Endothelial cell of umbilical vein (primary cell): ENCODE measurements at regions not wholly inside any gene's neighbourhood (a gene's known extent, or its start where the extent isn't known, plus 50 kb on each side); places are given as distances from the start of the nearest gene placed in this dataset.

Source experiments
- BruUV-seq: library from RNA; stranded (reverse); fragments of 400-500 nt; replicated peaks from 2 replicates; lab custom pipeline; 2021; lab: Mats Ljungman, UMichigan
- CTCF ChIA-PET: fragments of 300-600, 350-600 bp; sonication (Branson Sonifier 250); formaldehyde crosslinking; loops from one replicate; lab custom pipeline; 2021; ENCODE audit warnings: antibody characterized with exemption, inconsistent platforms; lab: Charles Lee
- POLR2A ChIA-PET: fragments of 300-600, 350-600 bp; sonication (Branson Sonifier 250); formaldehyde crosslinking; loops from one replicate; lab custom pipeline; 2021; ENCODE audit warnings: antibody characterized with exemption, inconsistent platforms; lab: Charles Lee
- DNase-seq: peaks from one replicate; pipeline ENCODE4 v3.0.0-alpha.2; 2011; ENCODE audit warnings: low read depth, low spot score
- FAIRE-seq: peaks from 2 replicates; lab custom pipeline; 2011; peaks lifted over from hg19 to GRCh38; lab: Jason Lieb, UNC
- H2AFZ ChIP-seq: 2 replicates; pipeline ENCODE4 v1.6.0; 2012; ENCODE audit warnings: low read depth, low read length, control low read depth, inconsistent platforms
- H3K27ac ChIP-seq: 2 replicates; pipeline ENCODE4 v1.5.1; 2011; ENCODE audit warnings: low read depth, mild to moderate bottlenecking, control low read depth, low read length, moderate library complexity; ENCODE audit not compliant: insufficient read depth
- H3K27me3 ChIP-seq, 2 experiments: 2 replicates each; pipeline versions ENCODE4 v1.6.0 to v1.6.1; 2011; ENCODE audit warnings: low read length in 2 of 2, mixed read lengths in 1 of 2; ENCODE audit not compliant: control insufficient read depth in 2 of 2, insufficient read depth in 2 of 2
- H3K36me3 ChIP-seq, 2 experiments: 2 replicates in 1 of 2; 3 replicates in 1 of 2; pipeline ENCODE4 v1.5.1; 2011; ENCODE audit warnings: low read length in 2 of 2, mild to moderate bottlenecking in 1 of 2, moderate library complexity in 1 of 2; ENCODE audit not compliant: control insufficient read depth in 2 of 2, insufficient read depth in 2 of 2; ENCODE audit errors: extremely low read depth in 1 of 2
- H3K4me1 ChIP-seq: 3 replicates; pipeline ENCODE4 v1.5.1; 2011; ENCODE audit warnings: mild to moderate bottlenecking, low read length; ENCODE audit not compliant: control insufficient read depth, insufficient read depth; ENCODE audit errors: extremely low read depth
- H3K4me2 ChIP-seq: 2 replicates; pipeline ENCODE4 v1.6.1; 2011; ENCODE audit warnings: low read length, control low read depth, mixed read lengths; ENCODE audit not compliant: insufficient read depth
- H3K4me3 ChIP-seq, 3 experiments: fragments of 200-600 bp in 1 of 3; sonication (generic), shearing (Covaris generic) in 1 of 3; replicated peaks in 1 of 3; 2 replicates each; pipeline ENCODE4 v1.5.1; 2011 to 2016; ENCODE audit warnings: control low read depth in 3 of 3, low read length in 3 of 3, mild to moderate bottlenecking in 2 of 3, inconsistent platforms in 1 of 3, low read depth in 1 of 3, moderate library complexity in 1 of 3; ENCODE audit not compliant: insufficient read depth in 1 of 3
- H3K79me2 ChIP-seq: 2 replicates; pipeline ENCODE4 v1.6.0; 2012; ENCODE audit warnings: low read length, inconsistent platforms; ENCODE audit not compliant: control insufficient read depth, insufficient read depth
- H3K9ac ChIP-seq: replicated peaks from 2 replicates; pipeline ENCODE3; 2011; ENCODE audit warnings: low read length, control low read depth; ENCODE audit not compliant: insufficient read depth; ENCODE audit errors: extremely low read depth
- H3K9me1 ChIP-seq: replicated peaks from 3 replicates; pipeline ENCODE4 v1.6.0; 2011; ENCODE audit warnings: mild to moderate bottlenecking, low read length; ENCODE audit not compliant: control insufficient read depth, insufficient read depth; ENCODE audit errors: extremely low read depth
- H3K9me3 ChIP-seq: replicated peaks from 2 replicates; pipeline ENCODE4 v1.5.1; 2012; ENCODE audit warnings: low read length, inconsistent platforms; ENCODE audit not compliant: control insufficient read depth, insufficient read depth
- H4K20me1 ChIP-seq: replicated peaks from 2 replicates; pipeline ENCODE3; 2011; ENCODE audit warnings: mild to moderate bottlenecking, low read length; ENCODE audit not compliant: control insufficient read depth, insufficient read depth; ENCODE audit errors: extremely low read depth
- CTCF ChIP-seq, 2 donors: IDR thresholded peaks; 1 replicate in 1 of 2; 2 replicates in 1 of 2; pipeline ENCODE4 v1.5.1; 2011; ENCODE audit warnings: low read length in 2 of 2, mild to moderate bottlenecking in 2 of 2, moderate library complexity in 2 of 2, control low read depth in 1 of 2, inconsistent platforms in 1 of 2, low read depth in 1 of 2; ENCODE audit not compliant: insufficient read depth in 1 of 2; ENCODE audit errors: extremely low read depth in 1 of 2
- FOS ChIP-seq: IDR thresholded peaks from 2 replicates; pipeline ENCODE4 v1.6.1; 2011; ENCODE audit warnings: mild to moderate bottlenecking, low read length, moderate library complexity, borderline replicate concordance; ENCODE audit not compliant: insufficient read depth
- JUN ChIP-seq: IDR thresholded peaks from 2 replicates; pipeline ENCODE4 v1.6.1; 2011; ENCODE audit warnings: borderline replicate concordance, low read depth; ENCODE audit not compliant: insufficient read length, insufficient read depth
- MYC ChIP-seq: IDR thresholded peaks from one replicate; pipeline ENCODE4 v1.6.1; 2011; ENCODE audit warnings: mild to moderate bottlenecking, low read depth, low read length
- POLR2A ChIP-seq: IDR thresholded peaks from 2 replicates; pipeline ENCODE4 v1.6.1; 2012; ENCODE audit warnings: low read depth, mild to moderate bottlenecking, control low read depth, low read length
- dilution Hi-C: fragments of 300-500 bp; cut with MboI; formaldehyde crosslinking; loops from one replicate; pipeline ENCODE4 v1.15.0; 2019; ENCODE audit warnings: low sequenced_read_pairs; ENCODE audit not compliant: extremely low pct_ligation_motif_present
- intact Hi-C: fragments of 100-400 bp; cut with micrococcal nuclease; formaldehyde crosslinking; loops from one replicate; pipeline ENCODE4 v1.10.0; 2022
- TF ChIP-seq, protein P1 (sequence below): IDR thresholded peaks from 2 replicates; pipeline ENCODE4 v1.6.1; 2011; ENCODE audit not compliant: insufficient read depth, insufficient read length

DNA sequence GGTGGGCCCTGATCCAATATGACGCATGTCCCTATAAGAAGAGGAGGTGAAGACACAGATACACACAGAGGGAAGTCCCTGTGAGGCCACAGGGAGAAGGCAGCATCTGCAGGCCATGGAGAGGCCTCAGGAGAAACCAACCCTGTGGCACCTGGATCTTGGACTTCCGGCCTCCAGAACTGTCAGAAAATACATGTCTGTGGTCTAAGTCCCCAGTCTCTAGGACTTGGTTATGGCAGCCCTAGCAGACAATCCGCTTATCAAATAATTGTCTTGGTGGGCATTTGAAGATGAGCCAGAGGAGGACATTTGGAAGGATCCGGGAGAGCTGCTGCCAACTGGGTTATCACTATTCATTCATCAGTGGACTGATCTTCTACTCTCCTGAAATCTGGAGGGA, 57.6 kb upstream of the FOXQ1 start:
- dilution Hi-C loops = no loop called here

More for the DNA sequence above, 57.6 kb upstream of the FOXQ1 start:
- intact Hi-C loops = no loop called here
- Histone ChIP-seq H3K36me3 (no peaks in the 10 kb centered on the region), H3K9ac (no peak overlapping the region), H2AFZ (no peak overlapping the region), H3K27ac (no peak overlapping the region), H3K4me1 (no peaks in the 10 kb centered on the region), H3K4me2 (no peak overlapping the region), H3K4me3 (no peak overlapping the region), H3K79me2 (no peaks in the 10 kb centered on the region), H3K9me1 (no peaks in the 10 kb centered on the region), H3K27me3 (no peaks in the 10 kb centered on the region), H4K20me1 (no peaks in the 10 kb centered on the region), H3K9me3 (no peaks in the 10 kb centered on the region)
- no peak for DNase-seq
- no TSS peak for BruUV-seq
- TF ChIP-seq FOS (no peak), POLR2A (no peak), JUN (no peak), CTCF (IDR thresholded peaks at IDR 0.05; ENCODE audit: extremely low read depth in 1 of 2, insufficient read depth in 1 of 2, low read depth in 1 of 2, low read length in 2 of 2) (no peak), MYC (no peak)
- TF ChIP-seq, protein P1, sequence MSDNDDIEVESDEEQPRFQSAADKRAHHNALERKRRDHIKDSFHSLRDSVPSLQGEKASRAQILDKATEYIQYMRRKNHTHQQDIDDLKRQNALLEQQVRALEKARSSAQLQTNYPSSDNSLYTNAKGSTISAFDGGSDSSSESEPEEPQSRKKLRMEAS = no peak
- ChIA-PET POLR2A (no interaction called here), CTCF (no interaction called here)
- no peak for FAIRE-seq
